Endometrium (tissue), 2 donors: ENCODE measurements at regions not wholly inside any gene's neighbourhood (a gene's known extent, or its start where the extent isn't known, plus 50 kb on each side); places are given as distances from the start of the nearest gene placed in this dataset.
"Not testable (repeated sequence)": the region's sequence is repeated elsewhere in the genome, so short reads cannot be mapped to it uniquely, and the experiment has no call there.

Source experiments
- FAIRE-seq: peaks from 2 replicates; lab custom pipeline; 2012; peaks lifted over from hg19 to GRCh38; lab: Jason Lieb, UNC
- donor health status: control.
- donor health status: control.

- FAIRE-seq: no peak
Measured at GRCh38 chr2:234898534-234899053, 53.2 kb upstream of the SH3BP4 start.

- not testable (repeated sequence) for FAIRE-seq
Measured at GRCh38 chr2:234888442-234888841, 63.4 kb upstream of the SH3BP4 start.

- FAIRE-seq: no peak
Measured at GRCh38 chr2:234887195-234887594, 64.6 kb upstream of the SH3BP4 start.

GRCh38 chr2:234885886-234886285 is 65.9 kb upstream of the SH3BP4 start:
- FAIRE-seq: no peak

GRCh38 chr2:234885118-234885517 is 66.7 kb upstream of the SH3BP4 start:
- no peak for FAIRE-seq

- no peak for FAIRE-seq
Measured at GRCh38 chr2:234884591-234884990, 67.2 kb upstream of the SH3BP4 start.

GRCh38 chr2:234881413-234882241 is 70.2 kb upstream of the SH3BP4 start:
- peak; percentile 68 for FAIRE-seq

GRCh38 chr2:234880551-234881211 is 71.1 kb upstream of the SH3BP4 start:
- no peak for FAIRE-seq

- FAIRE-seq: no peak
Measured at GRCh38 chr2:234879671-234880455, 72.0 kb upstream of the SH3BP4 start.

- not testable (repeated sequence) for FAIRE-seq
Measured at GRCh38 chr2:234876621-234877020, 75.2 kb upstream of the SH3BP4 start.

- FAIRE-seq: no peak
Measured at GRCh38 chr2:234874347-234875046, 77.3 kb upstream of the SH3BP4 start.

- peak; percentile 45 for FAIRE-seq
Measured at GRCh38 chr2:234873828-234874173, 78.0 kb upstream of the SH3BP4 start.

GRCh38 chr2:234873103-234873827 is 78.6 kb upstream of the SH3BP4 start:
- no peak for FAIRE-seq

GRCh38 chr2:234869969-234870368 is 81.8 kb upstream of the SH3BP4 start:
- FAIRE-seq: no peak

GRCh38 chr2:234869164-234869563 is 82.7 kb upstream of the SH3BP4 start:
- no peak for FAIRE-seq

- no peak for FAIRE-seq
Measured at GRCh38 chr2:234867882-234868285, 83.9 kb upstream of the SH3BP4 start.

GRCh38 chr2:234865586-234865985 is 86.2 kb upstream of the SH3BP4 start:
- no peak for FAIRE-seq

GRCh38 chr2:234865040-234865439 is 86.8 kb upstream of the SH3BP4 start:
- no peak for FAIRE-seq

GRCh38 chr2:234864506-234864905 is 87.3 kb upstream of the SH3BP4 start:
- no peak for FAIRE-seq

GRCh38 chr2:234863043-234863934 is 88.5 kb upstream of the SH3BP4 start:
- FAIRE-seq: no peak
